Skeletal muscle cell (primary cell): ENCODE measurements at regions not wholly inside any gene's neighbourhood (a gene's known extent, or its start where the extent isn't known, plus 50 kb on each side); places are given as distances from the start of the nearest gene placed in this dataset.

Experiments used
- DNase-seq: peaks from one replicate; pipeline ENCODE4 v3.0.0-alpha.2; 2010; ENCODE audit warnings: low read depth
- H3K4me3 ChIP-seq: 2 replicates; pipeline ENCODE4 v1.5.1; 2011; ENCODE audit warnings: low read depth, mild to moderate bottlenecking, control low read depth, low read length, moderate library complexity

- DNase-seq, result peak; percentile 51
- no peak overlapping the region for H3K4me3 ChIP-seq
Observed at GRCh38 chr12:24066865-24067264, 117.4 kb upstream of the SOX5 start.

- no peak overlapping the region for H3K4me3 ChIP-seq
- no peak for DNase-seq
Observed at GRCh38 chr12:24066097-24066496, 116.6 kb upstream of the SOX5 start.

- no peak overlapping the region for H3K4me3 ChIP-seq
- no peak for DNase-seq
Observed at GRCh38 chr12:24062642-24063245, 113.3 kb upstream of the SOX5 start.

- DNase-seq, result no peak
- no peak overlapping the region for H3K4me3 ChIP-seq
Observed at GRCh38 chr12:24060089-24060488, 110.6 kb upstream of the SOX5 start.

GRCh38 chr12:24057920-24058476 lies 108.5 kb upstream of the SOX5 start:
- H3K4me3 ChIP-seq, result no peak overlapping the region
- DNase-seq, result no peak

GRCh38 chr12:24055747-24056146 lies 106.3 kb upstream of the SOX5 start:
- H3K4me3 ChIP-seq, result no peak overlapping the region
- DNase-seq, result no peak

GRCh38 chr12:24054416-24054815 lies 104.9 kb upstream of the SOX5 start:
- DNase-seq, result no peak

GRCh38 chr12:24049728-24050127 lies 100.3 kb upstream of the SOX5 start:
- no peak overlapping the region for H3K4me3 ChIP-seq
- DNase-seq, result no peak

More at GRCh38 chr12:24054416-24054815, 104.9 kb upstream of the SOX5 start:
- H3K4me3 ChIP-seq, result no peak overlapping the region

GRCh38 chr12:24049101-24049500 lies 99.6 kb upstream of the SOX5 start:
- H3K4me3 ChIP-seq, result no peak overlapping the region
- no peak for DNase-seq

- no peak for DNase-seq
Observed at GRCh38 chr12:24048446-24048845, 99.0 kb upstream of the SOX5 start.

GRCh38 chr12:24047326-24047725 lies 97.9 kb upstream of the SOX5 start:
- no peak overlapping the region for H3K4me3 ChIP-seq
- no peak for DNase-seq

More at GRCh38 chr12:24048446-24048845, 99.0 kb upstream of the SOX5 start:
- H3K4me3 ChIP-seq, result no peak overlapping the region

GRCh38 chr12:24045816-24046257 lies 96.4 kb upstream of the SOX5 start:
- DNase-seq, result peak; percentile 78
- no peak overlapping the region for H3K4me3 ChIP-seq

- H3K4me3 ChIP-seq, result no peak overlapping the region
- DNase-seq, result no peak
Observed at GRCh38 chr12:24044941-24045703, 95.7 kb upstream of the SOX5 start.

- no peak for DNase-seq
- no peak overlapping the region for H3K4me3 ChIP-seq
Observed at GRCh38 chr12:24042651-24043050, 93.2 kb upstream of the SOX5 start.

GRCh38 chr12:24039113-24039525 lies 89.6 kb upstream of the SOX5 start:
- peak; percentile 85 for DNase-seq
- H3K4me3 ChIP-seq, result no peak overlapping the region

- no peak overlapping the region for H3K4me3 ChIP-seq
- no peak for DNase-seq
Observed at GRCh38 chr12:24038211-24038997, 88.9 kb upstream of the SOX5 start.

- no peak overlapping the region for H3K4me3 ChIP-seq
- DNase-seq, result no peak
Observed at GRCh38 chr12:24036438-24037216, 87.2 kb upstream of the SOX5 start.

- no peak for DNase-seq
- H3K4me3 ChIP-seq, result no peak overlapping the region
Observed at GRCh38 chr12:24034894-24035293, 85.4 kb upstream of the SOX5 start.

- DNase-seq, result no peak
- H3K4me3 ChIP-seq, result no peak overlapping the region
Observed at GRCh38 chr12:24034160-24034559, 84.7 kb upstream of the SOX5 start.
